DND-41 (cell line): ENCODE measurements at regions not wholly inside any gene's neighbourhood (a gene's known extent, or its start where the extent isn't known, plus 50 kb on each side); places are given as distances from the start of the nearest gene placed in this dataset.

Source experiments
- CTCF ChIP-seq: IDR thresholded peaks from 2 replicates; pipeline ENCODE4 v1.5.1; 2012; ENCODE audit warnings: borderline replicate concordance, low read length, moderate library complexity, mild to moderate bottlenecking; ENCODE audit not compliant: poor library complexity, severe bottlenecking; ENCODE audit errors: extremely low read depth
- EZH2 ChIP-seq: IDR thresholded peaks from 3 replicates; pipeline ENCODE4 v1.6.1; 2012; ENCODE audit warnings: borderline replicate concordance, low read depth, mild to moderate bottlenecking, moderate library complexity, low read length, inconsistent platforms; ENCODE audit not compliant: severe bottlenecking

- no peak for TF ChIP-seq CTCF
- TF ChIP-seq EZH2 = no peak
Measured at GRCh38 chr1:112083487-112083886, 94.0 kb upstream of the KCND3 start.
